GM21381 (cell line): ENCODE measurements at regions not wholly inside any gene's neighbourhood (a gene's known extent, or its start where the extent isn't known, plus 50 kb on each side); places are given as distances from the start of the nearest gene placed in this dataset.
"Not testable (repeated sequence)": the region's sequence is repeated elsewhere in the genome, so short reads cannot be mapped to it uniquely, and the experiment has no call there.

Experiments used
- ATAC-seq: cut with Tn5 transposase; IDR thresholded peaks from one replicate; pipeline ENCODE4 v1.9.1; 2021; ENCODE audit warnings: mild to moderate bottlenecking, moderate library complexity; ENCODE audit not compliant: unreplicated experiment

DNA sequence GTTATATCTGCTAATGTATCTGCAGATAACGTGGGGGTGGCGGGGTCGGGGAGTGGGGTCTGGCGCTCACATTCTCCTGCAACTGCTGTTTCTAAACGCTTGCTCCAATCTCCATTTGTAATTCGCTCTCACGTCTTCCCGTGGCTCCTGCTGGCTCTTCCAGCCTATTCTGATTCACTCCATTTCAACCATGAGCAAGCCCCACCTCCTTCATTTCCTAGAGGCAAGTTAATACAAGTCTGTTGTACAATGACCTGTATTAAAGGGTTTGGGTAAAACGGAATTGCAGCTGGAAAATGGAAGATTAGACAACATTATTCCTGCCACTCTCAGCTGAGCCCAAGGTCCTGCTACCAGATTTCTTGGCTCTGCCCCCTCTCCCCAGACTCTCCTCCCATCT is 132.3 kb downstream of the CSNK2A3 start:
- no peak for ATAC-seq

DNA sequence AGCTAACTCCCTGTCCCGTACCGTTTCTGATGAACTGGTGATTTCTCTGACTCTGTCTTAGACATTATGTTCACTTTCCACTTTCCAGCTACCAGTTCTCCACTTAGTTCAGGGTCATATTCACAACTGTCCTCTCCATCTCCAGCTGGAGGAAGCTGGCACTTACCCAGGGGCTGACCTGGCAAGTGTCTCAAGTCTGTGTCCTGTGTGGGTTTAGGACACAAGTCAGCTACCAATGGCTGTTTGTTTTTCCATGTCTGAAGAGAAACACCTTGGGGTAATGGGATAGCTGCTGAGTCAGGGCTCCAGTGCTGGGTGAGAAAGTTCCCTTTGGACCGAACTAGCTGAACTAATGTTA is 134.4 kb downstream of the CSNK2A3 start:
- no peak for ATAC-seq

DNA sequence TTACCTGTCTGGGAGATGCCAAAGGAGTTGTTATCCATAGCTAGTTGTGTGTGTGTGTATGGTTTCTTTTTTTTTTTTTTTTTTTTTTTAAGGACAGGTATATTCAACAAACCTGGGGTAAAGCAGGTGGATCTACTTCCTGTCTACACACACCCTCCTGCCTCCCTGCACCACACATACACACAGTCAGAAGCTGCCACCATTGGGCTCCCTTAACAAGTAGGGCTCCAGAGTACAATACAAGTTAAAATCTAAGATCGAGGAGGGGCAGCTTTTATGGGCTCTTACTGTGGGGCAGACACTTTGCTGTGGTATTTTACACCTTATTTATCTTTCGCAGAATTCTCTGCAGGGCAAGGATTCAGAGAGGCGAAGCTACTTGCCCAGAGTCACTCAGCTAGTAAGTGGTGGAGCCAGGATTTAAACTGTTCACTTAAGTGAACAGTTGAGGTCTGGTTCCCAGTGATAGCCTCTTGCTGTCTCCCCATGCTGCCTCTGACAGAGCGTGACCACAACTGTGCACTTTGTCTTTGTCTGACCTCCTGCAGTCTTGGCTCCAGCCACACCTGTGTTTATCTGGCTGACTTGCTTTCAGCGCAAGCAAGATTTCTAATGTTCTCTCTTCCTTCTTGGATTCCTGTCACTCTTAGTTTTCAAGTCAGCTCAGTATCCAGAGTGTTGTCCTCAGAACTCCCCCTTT is 135.0 kb downstream of the CSNK2A3 start:
- ATAC-seq, result no peak

DNA sequence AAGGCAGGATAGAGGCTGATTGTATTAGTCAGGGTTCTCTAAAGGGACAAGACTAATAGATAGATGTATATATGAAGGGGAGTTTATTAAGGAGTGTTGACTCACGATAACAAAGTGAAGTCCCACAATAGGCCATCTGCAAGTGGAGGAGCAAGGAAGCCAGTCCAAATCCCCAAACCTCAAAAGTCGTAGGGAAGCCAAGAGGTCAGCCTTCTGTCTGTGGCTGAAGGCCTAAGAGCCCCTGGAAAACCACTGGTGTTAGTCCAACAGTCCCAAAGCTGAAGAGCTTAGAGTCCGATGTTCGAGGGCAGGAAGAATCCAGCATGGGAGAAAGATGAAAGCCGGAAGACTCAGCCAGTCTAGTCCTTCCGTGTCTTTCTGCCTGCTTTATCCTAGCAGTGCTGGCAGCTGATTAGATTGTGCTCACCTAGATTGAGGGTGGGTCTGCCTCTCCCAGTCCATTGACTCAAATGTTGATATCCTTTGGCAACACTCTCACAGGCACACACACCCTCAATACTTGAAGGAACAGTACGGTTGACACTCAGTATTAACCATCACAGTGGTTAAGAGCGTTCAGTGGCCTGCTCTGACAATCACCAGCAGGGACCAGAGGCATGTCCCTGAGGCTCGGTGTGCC is 135.6 kb downstream of the CSNK2A3 start:
- no peak for ATAC-seq

DNA sequence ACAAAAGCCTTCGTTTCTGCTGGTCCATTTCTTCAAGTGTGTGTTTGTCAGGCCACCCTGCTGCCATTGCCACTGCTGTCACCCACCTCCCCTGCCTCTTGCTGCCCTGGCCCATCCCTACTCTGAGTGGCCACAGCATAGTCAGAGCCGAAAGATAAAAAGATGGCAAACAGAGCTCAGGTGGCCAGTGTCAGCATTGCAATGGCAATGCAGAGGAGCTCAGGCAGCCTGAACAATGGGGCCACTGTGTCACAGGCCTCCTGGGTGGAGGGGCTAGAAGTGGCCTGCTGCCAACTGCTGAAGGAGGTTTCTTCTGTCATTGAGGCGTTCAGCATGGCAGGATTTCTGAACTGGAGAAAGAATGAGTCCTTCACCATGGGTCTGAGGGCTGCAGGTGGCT is 137.1 kb downstream of the CSNK2A3 start:
- ATAC-seq, result no peak

DNA sequence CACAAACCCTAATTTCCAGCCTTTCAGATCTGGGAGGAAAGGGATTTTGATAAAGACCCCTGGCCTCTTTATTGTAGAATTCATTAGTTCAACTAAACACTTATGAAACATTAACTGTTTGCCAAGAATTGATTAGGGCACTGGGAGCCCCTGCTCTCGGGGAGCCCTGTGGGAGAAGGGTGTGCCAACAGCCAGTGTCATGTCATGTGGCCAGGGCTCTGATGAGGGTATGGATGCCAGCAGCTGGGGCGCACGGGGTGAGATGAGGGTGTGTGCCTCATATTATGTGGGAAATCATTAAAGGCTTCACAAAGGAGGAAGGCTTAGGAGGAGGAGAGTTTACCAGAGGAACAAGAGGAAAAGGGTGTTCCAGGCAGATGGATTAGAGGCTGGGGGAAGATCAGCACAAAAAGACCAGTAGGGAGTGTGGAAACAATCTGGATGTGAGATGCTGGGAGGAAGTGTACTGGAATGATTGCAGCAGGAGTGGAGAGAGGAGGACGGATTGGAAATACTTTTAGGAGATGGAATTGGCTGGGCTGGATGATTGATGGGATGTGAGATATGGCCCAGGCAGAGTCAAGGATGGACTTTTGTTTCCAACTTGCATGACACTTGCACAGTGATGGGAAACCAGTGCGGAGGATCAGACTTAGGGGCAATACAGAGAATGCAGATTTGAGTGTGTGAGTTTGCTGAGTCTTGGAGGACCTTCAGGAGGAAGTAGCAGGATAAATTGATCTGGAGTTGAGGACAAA is 137.8 kb downstream of the CSNK2A3 start:
- no peak for ATAC-seq

DNA sequence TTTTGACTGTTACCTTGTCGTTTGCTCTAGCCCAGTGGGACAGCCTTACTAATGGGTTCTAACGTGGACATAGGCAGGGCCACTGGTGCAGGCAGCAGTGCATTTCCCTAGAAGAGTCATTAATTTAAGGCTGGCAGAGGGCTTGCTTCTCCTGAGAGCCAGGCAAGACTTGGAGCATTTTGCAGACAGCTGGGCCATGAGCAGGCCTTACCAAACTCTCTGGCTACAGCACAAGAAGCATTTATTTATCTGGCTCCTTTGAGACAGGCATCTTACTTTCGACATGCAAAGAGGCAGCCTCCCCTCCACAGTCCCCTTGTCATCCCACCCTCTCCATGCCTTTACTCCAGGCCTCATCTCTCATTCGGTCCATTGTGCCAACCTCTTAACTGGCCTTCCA is 139.9 kb downstream of the CSNK2A3 start:
- ATAC-seq, result no peak

DNA sequence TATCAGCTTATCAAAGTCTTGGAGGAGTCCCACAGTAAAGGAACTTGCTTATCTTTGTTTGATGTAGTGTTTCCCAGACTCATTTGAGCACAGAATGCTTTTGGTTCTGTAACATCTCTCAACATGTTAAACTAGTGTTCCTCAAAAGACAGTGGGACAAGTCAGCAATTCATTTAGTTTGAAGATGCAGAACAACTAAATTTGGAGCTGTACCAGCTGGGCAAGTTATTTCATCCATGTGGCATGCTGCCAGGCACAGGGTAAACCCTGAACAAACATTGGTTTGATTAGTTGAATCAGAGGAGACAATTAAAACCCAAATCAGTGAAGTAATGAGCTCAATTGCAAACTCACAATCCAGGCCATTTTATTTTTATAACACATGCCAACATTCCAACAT is 141.2 kb downstream of the CSNK2A3 start:
- ATAC-seq, result no peak

DNA sequence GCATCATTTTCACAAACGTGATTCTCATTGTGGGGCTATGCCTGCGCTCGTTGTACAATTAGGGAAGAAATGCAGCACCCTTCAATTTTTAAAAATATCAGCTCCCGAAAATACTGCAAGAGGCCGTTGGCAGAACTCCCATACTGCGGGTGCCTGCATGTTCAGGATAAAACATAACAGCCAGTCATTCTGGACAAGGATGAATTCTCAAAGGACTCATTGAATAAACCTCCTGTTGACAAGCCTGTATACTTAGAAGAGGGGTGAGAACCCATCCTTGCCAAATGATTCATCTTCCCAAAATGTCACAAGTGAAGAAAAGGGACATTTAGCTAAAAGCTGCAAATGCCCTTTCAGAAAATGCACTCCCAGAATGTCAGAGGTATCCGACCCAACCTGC is 141.9 kb downstream of the CSNK2A3 start:
- no peak for ATAC-seq

DNA sequence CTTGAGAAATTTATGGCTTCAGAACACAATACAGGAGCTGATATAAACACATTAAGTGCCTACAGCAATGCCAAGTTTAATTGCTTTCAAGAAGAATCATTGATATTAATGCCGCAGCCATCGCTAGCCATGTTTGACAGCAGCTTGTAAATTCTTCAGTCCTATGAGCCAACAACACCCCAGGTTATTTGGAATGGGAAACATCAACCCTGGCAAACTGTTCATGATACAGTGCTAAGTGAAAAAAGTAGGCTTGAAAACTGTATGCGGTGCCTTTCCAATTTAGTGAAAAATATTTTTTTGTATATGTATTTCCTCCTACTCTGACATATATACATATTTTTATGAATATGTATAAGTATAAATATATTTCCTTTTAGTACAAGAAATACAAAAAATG is 142.6 kb downstream of the CSNK2A3 start:
- ATAC-seq, result no peak

DNA sequence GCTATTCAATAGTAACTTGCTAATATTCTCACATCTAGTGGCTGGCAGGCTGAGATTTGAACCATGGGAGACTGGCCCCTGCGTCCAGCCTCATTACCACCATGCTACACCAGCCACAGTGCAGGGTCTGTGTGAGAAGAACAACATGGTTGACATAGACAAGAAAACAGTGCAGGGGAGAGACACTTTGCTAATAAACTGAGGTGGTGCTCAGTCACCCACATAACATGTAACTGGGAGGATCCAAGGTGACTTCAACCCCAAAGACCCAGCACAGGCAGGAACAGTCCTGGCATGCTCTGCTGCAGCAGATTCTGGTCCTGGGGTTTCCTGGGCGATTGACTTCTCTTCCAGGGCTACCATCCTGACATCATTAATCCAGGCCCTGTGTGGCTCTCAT is 143.1 kb downstream of the CSNK2A3 start:
- ATAC-seq, result no peak

DNA sequence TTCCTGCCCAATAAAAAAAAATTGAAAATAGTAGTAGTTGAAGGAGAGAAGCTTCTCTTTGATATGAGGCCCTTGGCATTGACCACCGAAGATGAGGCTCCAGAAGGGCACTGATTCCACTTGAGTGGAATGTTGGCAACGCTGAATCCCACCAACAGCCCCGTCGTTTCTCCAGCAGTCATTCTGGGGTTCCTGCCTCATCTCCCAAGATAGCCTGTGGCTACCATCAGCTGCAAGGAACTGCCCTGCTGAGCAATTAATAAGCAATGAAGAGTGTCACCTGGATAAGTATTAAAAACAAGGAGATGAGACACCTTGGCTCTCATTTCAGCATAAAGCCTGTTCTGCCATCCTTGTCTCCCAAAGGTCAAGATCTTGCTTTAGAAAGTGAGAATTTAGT is 144.1 kb downstream of the CSNK2A3 start:
- ATAC-seq, result no peak

DNA sequence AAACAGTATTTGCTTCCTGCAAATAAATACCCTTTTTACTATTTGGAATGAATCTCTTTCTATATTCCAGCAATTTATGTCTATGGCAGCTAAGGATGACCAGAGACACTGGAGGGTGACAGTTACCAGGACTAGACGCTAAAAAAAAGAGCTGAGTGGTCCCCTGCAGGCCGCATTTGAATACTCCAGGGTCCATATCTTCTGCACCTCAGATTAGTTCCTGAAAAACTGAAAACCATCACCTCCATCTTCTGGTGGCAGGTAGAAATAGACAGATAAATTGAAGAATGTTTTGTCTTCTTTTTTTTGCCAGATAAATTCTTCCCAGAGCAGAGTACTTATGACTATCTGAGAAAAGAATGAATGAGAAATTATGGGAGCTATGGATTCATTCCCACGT is 145.6 kb downstream of the CSNK2A3 start:
- ATAC-seq, result no peak

DNA sequence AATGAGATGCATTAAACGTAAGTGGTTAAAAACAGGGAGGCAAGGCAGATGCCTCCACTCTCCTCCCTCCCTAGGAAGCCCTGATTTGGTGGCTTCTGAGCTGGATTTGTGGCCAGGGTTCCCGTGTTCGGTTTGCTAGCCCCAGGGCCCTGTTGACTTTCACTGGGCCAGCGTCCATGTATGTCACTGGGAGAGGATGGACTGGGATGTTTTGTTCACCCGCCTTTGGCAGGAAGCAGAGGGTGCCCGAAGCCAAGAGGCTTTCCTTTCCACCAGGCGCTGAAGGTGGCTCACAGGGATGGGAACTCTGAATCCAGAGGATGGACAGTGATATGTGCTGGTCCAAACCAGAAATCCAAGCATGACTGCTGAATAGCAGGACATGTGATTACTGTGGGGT is 146.6 kb downstream of the CSNK2A3 start:
- no peak for ATAC-seq

DNA sequence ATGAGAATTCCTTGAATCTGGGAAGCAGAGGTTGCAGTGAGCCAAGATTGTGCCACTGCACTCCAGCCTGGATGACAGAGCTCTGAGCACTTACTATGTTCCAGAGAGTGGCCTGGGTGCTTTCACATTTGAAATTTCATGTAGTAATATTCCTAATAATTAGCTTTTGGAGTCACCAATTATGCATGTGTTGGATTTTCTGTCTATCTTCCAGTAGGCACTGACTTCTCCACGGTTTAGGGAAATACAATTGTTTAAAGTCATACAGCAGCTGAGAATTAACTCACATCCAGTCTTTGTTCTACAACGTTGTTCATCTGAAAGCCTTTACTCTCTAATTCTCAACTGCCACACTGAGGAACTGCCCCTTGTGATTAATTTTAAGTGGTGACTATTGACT is 150.2 kb downstream of the CSNK2A3 start:
- no peak for ATAC-seq

DNA sequence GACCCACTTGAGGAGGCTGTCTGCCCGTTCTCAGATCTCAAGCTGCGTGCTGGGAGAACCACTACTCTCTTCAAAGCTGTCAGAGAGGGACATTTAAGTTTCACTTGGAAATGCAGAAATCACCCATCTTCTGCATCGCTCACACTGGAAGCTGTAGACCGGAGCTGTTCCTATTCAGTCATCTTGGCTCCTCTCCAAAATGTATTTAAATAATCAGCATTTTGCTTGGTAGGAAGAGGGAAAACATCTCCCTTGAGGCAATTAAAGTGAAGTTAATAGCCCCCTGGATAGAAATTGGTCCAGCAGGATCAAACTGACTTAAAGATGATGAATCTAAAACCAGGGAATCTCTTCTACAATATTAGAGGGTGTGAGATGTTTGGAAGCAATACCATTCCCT is 151.7 kb downstream of the CSNK2A3 start:
- ATAC-seq, result not testable (repeated sequence)

DNA sequence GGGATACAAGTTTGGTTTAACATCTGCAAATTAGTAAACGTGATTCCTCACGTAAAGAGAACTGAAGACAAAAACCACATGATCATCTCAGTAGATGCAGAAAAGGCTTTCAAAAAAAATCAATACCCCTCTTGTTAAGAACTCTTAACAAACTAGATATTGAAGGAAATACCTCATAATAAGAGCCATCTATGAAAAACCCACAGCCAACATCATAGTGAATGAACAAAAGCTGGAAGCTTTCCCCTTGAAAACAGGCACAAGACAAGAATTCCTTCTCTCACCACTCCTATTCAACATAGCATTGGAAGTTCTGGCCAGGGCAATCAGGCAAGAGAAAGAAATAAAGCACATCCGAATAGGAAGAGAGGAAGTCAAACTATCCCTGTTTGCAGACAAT is 160.5 kb downstream of the CSNK2A3 start:
- ATAC-seq, result no peak

DNA sequence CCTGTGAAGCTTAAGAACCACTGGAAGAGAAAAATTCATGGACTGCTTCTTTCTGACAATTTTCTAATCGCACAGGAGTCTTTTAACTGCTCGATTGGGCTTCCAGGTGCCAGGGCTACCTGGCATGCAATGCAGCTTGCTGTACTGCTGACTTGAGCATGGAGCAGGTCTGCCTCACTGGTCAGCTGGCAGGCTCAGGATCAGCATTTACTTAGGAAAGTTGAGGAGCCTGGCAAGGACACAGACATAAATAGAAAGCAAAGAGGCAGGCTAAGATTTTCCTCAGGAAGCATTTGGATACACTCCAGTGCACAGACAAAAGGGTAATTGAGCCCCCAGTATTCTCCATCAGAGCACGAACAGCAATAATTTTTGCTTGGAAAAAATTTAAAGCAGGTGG is 163.5 kb downstream of the CSNK2A3 start:
- ATAC-seq, result no peak

DNA sequence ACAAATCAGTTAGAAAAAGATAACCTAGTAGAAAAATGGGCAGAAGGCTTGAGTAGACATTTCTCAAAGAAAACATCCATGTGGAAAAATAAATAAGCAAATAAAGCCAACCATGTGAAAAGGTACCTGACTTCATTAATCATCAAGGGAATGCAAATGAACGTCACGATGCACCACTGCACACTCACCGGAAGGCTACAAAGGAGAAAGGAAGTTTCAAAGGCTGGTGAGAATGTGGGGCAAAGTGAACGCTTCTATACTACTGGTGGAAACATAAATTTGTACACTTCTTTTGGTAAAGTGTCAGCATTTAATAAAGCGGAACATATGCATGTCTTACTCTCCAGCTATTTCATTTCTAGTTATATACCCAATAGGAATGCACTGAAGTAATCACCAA is 166.8 kb downstream of the CSNK2A3 start:
- no peak for ATAC-seq

DNA sequence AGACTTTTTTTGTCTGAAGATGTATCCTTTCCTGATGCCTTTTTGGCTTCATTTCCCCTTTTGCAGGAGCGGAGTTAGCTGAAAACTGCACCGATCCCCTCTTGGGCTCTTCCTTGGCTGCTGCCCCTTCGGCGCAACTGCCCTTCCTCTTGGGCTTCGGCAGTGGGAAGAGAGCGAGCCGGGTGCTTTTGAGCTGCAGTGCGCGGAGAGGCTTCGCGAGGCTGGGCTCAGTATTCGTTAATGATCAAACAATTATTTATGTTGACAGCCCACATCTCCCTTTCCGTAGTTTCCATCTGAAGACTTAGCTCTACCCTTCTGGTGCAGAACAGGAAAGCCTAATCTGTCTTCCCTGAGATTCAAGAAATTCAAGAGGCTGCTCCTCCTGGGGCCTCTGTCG is 170.8 kb downstream of the CSNK2A3 start:
- no peak for ATAC-seq

DNA sequence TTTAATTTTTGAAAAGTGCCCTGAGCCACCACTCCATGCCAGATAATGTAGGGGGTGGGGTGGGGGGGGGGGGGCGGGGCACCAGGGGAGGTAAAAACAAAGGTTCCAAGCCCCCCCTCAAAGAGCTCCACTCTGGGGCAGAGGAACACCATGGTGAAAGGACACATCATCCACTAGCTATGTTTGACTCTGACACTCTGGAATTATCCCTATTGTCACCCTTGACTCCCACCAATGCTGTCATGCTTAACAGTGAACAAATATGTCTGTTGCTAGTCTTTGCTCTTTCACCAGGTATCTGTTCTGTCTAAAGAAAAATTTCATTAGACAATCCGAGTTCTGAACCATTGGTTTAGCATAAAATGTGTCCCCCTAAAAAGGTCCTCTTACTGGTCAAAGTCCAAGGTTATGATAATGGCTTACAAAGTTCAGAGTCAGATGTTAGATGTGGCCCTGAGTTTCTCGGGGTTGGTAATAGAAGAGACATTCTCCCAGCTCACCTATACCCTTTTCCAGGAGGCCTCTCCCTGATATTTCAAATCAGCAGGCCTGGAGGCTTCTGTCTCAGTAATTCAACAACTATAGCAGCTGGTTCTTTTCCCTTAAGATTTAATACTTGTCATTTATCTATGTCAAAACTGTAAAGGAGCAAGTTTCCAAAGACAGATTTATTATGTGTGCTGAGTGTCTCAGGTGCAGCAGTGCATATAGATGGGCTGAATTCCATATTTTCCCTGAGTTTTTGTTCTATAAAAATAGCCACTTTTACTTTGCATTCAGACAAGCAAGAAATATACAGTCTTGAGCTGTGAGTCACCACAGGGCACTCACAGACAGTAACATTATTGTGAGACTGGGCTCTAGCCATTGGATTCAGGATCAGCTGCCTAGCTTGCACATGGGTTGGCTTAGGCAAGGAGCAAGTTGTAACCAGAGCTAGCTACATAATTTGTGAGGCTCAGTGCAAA is 174.1 kb downstream of the CSNK2A3 start:
- no peak for ATAC-seq
